NT2/D1 (cell line): ENCODE measurements at regions not wholly inside any gene's neighbourhood (a gene's known extent, or its start where the extent isn't known, plus 50 kb on each side); places are given as distances from the start of the nearest gene placed in this dataset.

Source experiments
- DNase-seq: peaks from one replicate; pipeline ENCODE4 v3.0.0-alpha.2; 2011; ENCODE audit warnings: low read depth, low spot score
- H3K27me3 ChIP-seq: 2 replicates; pipeline ENCODE4 v1.6.0; 2011; ENCODE audit warnings: mild to moderate bottlenecking; ENCODE audit not compliant: insufficient read length, insufficient read depth
- H3K36me3 ChIP-seq: 2 replicates; pipeline ENCODE4 v1.6.1; 2011; ENCODE audit warnings: mild to moderate bottlenecking, low read length, mixed read lengths; ENCODE audit not compliant: insufficient read depth, insufficient read length
- H3K4me1 ChIP-seq: 2 replicates; pipeline ENCODE4 v1.5.1; 2011; ENCODE audit not compliant: insufficient read depth, insufficient read length
- H3K4me3 ChIP-seq: 2 replicates; pipeline ENCODE4 v1.5.1; 2011; ENCODE audit warnings: low read depth; ENCODE audit not compliant: insufficient read length
- H3K9ac ChIP-seq: 2 replicates; pipeline ENCODE4 v1.6.0; 2011; ENCODE audit warnings: low read depth; ENCODE audit not compliant: insufficient read length
- H3K9me3 ChIP-seq: 2 replicates; pipeline ENCODE4 v1.5.1; 2011; ENCODE audit warnings: mild to moderate bottlenecking, low read length; ENCODE audit not compliant: insufficient read depth
- SUZ12 ChIP-seq: IDR thresholded peaks from 2 replicates; pipeline ENCODE4 v1.6.1; 2011; ENCODE audit not compliant: insufficient read length, insufficient read depth; ENCODE audit errors: extremely low read depth
- YY1 ChIP-seq: IDR thresholded peaks from 2 replicates; pipeline ENCODE4 v1.6.1; 2011; ENCODE audit not compliant: insufficient read length, insufficient read depth
- ZNF274 ChIP-seq: IDR thresholded peaks from 2 replicates; pipeline ENCODE4 v1.6.1; 2011; ENCODE audit warnings: mild to moderate bottlenecking, low read depth, low read length

DNA sequence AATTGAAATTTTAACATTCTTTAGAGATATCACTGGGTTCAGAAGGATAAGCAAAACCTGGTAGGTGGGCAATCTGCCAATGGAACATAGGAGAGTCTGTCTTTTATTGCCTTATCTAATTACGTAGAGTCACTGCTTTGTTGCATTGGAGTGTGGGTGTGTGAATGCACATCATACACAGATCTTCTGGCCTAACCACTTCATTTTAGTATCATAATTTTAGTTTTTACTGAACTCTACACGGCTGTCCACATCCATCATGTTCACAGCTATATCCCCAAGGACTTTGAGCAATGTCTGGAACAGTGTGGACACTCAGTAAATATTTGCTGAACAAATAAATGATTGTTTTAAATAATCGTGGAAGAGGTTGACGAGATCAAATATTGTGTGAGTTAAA, 104.6 kb upstream of the AKIRIN2 start:
- no peak for DNase-seq
- Histone ChIP-seq H3K27me3 (no peaks in the 10 kb centered on the region), H3K36me3 (no peaks in the 10 kb centered on the region), H3K4me1 (no peaks in the 10 kb centered on the region), H3K9ac (no peak overlapping the region), H3K4me3 (no peak overlapping the region), H3K9me3 (no peaks in the 10 kb centered on the region)
- TF ChIP-seq ZNF274 (no peak), SUZ12 (no peak), YY1 (no peak)

GRCh38 chr6:87806099-87806498, 104.1 kb upstream of the AKIRIN2 start:
- Histone ChIP-seq H3K36me3 (no peaks in the 10 kb centered on the region), H3K4me3 (no peak overlapping the region)
- no peak for TF ChIP-seq YY1
- TF ChIP-seq SUZ12 = no peak
- TF ChIP-seq ZNF274 = no peak

DNA sequence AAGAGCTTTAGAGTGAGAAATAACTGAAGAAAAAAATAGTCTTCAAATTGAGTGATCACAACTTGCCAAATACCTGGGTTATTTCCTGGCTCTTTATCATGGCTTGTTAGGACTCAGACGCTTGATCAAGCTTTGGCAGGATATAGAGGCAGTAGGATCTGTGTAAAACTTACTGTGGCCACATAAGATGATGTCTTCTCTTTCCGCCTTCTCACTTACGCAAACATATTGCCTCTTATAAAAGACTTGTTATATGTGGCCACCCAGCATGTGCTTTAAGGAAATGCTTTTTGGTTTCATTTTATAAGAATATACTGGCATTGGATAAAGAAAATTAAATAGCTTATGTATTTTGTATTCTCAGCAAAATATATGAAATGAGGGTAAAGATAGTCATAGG, 101.8 kb upstream of the AKIRIN2 start:
- H3K9me3 ChIP-seq = no peaks in the 10 kb centered on the region
- TF ChIP-seq SUZ12 (no peak), YY1 (no peak), ZNF274 (no peak)
- no peaks in the 10 kb centered on the region for H3K4me1 ChIP-seq

More at GRCh38 chr6:87806099-87806498, 104.1 kb upstream of the AKIRIN2 start:
- DNase-seq = no peak
- Histone ChIP-seq H3K9me3 (no peaks in the 10 kb centered on the region), H3K9ac (no peak overlapping the region), H3K27me3 (no peaks in the 10 kb centered on the region), H3K4me1 (no peaks in the 10 kb centered on the region)

DNA sequence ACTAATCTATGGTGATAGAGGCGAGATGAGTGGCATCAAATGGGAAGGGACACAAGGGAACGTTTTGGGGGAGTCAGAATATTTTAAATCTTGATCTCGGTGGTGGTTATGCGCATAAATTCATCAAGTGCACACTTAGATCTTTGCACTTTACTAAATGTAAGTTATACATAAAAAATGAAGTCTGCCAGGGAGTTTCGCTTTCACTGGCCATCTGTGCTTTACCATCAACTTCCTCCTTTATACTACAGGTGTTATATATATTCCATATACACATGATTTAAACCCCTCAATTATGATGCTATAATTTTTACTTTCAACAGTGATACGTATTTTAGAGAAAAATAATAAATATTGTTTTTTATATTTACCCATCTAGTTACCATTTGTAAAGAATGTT, 97.6 kb upstream of the AKIRIN2 start:
- no peak for DNase-seq
- Histone ChIP-seq H3K27me3 (no peaks in the 10 kb centered on the region), H3K4me1 (no peaks in the 10 kb centered on the region), H3K9me3 (no peaks in the 10 kb centered on the region), H3K4me3 (no peak overlapping the region), H3K9ac (no peak overlapping the region), H3K36me3 (no peaks in the 10 kb centered on the region)
- TF ChIP-seq SUZ12 = no peak

More for the DNA sequence above, 101.8 kb upstream of the AKIRIN2 start:
- H3K9ac ChIP-seq = no peak overlapping the region
- no peak for DNase-seq
- no peaks in the 10 kb centered on the region for H3K36me3 ChIP-seq
- H3K27me3 ChIP-seq = no peaks in the 10 kb centered on the region
- no peak overlapping the region for H3K4me3 ChIP-seq

DNA sequence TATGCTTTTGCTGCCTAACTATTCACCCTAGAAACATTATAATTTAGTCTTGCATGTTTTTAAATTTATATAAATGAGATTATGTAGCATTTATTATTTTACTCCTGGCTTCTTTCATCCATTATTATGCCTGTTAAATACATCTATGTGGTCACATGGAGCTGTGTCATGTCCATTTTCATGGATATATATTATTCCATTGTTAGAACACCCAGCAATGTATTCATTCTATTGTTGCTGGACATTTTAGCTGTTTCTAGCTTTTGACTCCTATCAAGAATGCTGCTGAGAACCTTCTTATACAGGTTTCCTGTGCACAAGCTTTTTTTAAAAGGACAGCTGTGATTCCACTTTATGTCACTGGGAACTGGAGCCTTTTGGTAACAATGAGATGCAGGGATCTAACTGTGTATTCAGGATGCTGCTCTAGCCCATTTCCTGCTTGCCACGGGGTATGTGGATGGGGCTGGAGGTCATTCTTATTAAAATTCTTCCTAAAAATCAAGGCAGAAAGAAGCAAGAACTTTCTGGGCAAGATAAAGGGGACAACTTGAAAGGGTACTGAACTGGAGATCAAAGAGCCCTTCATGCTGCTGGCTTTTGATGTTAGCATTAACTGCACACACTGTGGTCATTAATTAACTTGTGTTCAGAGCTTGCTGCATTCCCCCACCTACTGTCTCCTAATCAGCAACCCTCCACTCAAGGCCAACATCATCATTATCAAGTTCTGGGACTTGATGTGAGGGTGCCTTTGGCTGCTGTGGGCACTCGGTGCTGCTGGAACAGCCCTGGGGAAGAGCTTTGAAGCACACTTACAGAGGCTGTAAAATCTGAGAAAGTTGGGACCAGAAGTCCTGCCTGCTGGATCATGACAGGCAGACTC, 96.6 kb upstream of the AKIRIN2 start:
- Histone ChIP-seq H3K27me3 (no peaks in the 10 kb centered on the region), H3K9ac (no peak overlapping the region), H3K36me3 (no peaks in the 10 kb centered on the region), H3K4me1 (no peaks in the 10 kb centered on the region), H3K9me3 (no peaks in the 10 kb centered on the region), H3K4me3 (no peak overlapping the region)
- TF ChIP-seq SUZ12 (no peak), ZNF274 (no peak), YY1 (no peak)
- DNase-seq = no peak

DNA sequence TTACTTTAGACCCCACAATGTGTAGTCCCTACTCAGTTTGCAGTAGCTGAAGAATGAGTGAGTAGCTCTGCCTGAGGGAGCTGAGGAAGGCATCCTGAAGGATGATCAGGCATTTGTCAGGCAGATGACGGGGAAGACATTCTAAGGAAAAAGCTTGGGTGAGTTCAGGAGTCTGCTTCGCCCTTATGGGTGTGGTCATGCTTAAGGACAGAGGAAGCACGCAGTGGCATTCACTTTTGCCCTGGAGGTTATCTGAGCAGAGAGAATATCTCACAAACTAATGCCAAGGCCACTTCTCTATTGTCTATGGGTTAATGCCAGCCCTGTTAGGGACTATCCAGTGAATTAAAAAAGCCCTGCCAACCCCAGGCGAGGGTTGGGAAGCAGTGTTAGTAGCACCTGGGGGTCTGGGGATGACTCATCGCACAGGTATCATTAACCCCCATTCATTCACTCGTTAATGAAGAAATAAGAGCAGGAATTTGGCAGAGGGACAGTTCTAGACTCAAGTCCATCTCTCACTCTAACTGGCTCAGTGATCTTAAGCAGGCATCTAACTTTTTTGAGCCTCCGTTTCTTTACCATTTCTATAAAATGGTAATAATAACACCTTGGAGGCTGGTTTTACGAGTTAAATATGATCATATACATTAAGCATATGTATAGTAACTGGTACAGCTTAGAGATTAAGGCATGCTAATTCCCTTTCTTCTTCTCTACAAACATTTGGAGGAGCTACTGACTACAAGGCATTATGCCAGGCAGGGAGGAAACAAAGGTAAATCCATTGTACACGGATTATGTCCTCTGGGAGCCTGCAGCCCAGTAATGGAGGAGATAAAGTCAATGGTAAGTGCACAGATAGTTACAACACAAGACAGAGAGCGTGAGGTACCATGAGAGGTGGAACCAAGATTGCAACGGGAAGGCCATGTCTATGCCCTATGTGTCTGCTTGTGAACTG, 93.2 kb upstream of the AKIRIN2 start:
- no peak for DNase-seq
- H3K36me3 ChIP-seq = no peaks in the 10 kb centered on the region
- H3K9ac ChIP-seq = no peak overlapping the region
- no peak overlapping the region for H3K4me3 ChIP-seq
- TF ChIP-seq ZNF274 (no peak), YY1 (no peak), SUZ12 (no peak)
- H3K9me3 ChIP-seq = no peaks in the 10 kb centered on the region
- no peaks in the 10 kb centered on the region for H3K27me3 ChIP-seq
- no peaks in the 10 kb centered on the region for H3K4me1 ChIP-seq

GRCh38 chr6:87793315-87793714, 91.3 kb upstream of the AKIRIN2 start:
- no peaks in the 10 kb centered on the region for H3K4me1 ChIP-seq

More at GRCh38 chr6:87793315-87793714, 91.3 kb upstream of the AKIRIN2 start:
- no peak for DNase-seq
- no peaks in the 10 kb centered on the region for H3K27me3 ChIP-seq
- TF ChIP-seq ZNF274 (no peak), SUZ12 (no peak), YY1 (no peak)
- H3K9me3 ChIP-seq = no peaks in the 10 kb centered on the region
- no peak overlapping the region for H3K9ac ChIP-seq
- no peak overlapping the region for H3K4me3 ChIP-seq
- H3K36me3 ChIP-seq = no peaks in the 10 kb centered on the region
